GM20000 (cell line): ENCODE measurements at regions not wholly inside any gene's neighbourhood (a gene's known extent, or its start where the extent isn't known, plus 50 kb on each side); places are given as distances from the start of the nearest gene placed in this dataset.

Experiments
- DNase-seq: peaks from one replicate; pipeline ENCODE4 v3.0.0; 2012; ENCODE audit warnings: low spot score
- TF ChIP-seq, protein P1 (sequence below): IDR thresholded peaks from 2 replicates; pipeline ENCODE4 v1.5.1; 2012; ENCODE audit warnings: mild to moderate bottlenecking, control low read depth; ENCODE audit errors: extremely low read depth, missing control alignments

DNA sequence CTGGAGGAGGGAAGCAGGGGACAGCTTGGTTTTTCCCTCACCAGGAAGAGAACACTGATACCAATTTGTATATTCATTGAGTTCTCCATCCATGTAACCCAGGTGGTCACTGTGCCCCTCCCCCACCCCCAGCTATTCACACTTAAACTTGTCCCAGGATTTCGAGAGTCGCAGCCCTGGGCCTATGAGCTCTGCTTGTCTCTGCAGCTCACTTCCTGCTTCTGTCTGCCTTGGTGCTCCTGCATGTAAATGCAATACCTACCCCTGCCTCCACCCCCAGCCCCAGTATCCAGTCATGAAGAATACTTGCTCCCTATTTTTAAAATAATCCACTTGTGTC, 452.2 kb downstream of the BCL11B start:
- TF ChIP-seq, protein P1, sequence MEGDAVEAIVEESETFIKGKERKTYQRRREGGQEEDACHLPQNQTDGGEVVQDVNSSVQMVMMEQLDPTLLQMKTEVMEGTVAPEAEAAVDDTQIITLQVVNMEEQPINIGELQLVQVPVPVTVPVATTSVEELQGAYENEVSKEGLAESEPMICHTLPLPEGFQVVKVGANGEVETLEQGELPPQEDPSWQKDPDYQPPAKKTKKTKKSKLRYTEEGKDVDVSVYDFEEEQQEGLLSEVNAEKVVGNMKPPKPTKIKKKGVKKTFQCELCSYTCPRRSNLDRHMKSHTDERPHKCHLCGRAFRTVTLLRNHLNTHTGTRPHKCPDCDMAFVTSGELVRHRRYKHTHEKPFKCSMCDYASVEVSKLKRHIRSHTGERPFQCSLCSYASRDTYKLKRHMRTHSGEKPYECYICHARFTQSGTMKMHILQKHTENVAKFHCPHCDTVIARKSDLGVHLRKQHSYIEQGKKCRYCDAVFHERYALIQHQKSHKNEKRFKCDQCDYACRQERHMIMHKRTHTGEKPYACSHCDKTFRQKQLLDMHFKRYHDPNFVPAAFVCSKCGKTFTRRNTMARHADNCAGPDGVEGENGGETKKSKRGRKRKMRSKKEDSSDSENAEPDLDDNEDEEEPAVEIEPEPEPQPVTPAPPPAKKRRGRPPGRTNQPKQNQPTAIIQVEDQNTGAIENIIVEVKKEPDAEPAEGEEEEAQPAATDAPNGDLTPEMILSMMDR, result no peak
- DNase-seq, result no peak

DNA sequence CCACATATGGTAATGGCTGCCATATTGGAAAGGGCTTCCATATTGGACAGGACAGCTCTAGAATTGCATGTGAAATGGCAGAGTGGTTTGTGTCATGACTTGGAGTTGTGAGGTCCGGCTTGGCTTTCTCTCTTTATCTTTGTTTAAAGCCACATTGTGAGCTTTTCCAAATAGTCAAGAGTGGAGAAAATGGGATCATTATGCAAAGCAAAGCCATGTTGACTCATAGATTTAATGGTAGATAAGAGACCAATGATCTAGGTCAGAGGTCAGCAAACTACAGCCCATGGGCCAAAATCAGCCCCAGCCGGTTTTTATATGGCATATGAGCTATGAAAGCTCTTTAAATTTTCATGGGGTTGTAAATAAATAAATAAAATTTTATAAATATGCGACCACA, 449.1 kb downstream of the BCL11B start:
- DNase-seq, result no peak
- TF ChIP-seq, protein P1, result no peak

DNA sequence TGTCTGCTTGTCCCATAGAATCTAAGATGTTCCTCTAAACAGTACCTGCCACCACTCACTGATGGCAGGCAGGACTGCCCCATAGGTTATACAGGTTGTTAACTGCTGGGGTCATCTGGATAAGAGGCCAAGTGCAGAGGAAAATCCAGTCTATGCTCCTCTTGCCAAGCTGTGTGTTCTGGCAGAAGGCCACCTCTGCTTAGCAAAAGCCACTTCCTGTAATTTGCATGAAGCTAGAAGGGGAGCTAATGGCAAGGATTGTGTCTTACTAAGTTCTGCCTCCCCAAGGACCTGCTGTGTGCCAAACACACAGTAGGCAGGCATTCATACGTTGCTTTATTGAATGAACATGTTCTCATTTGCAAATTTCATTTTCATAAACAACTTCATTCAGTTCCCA, 445.4 kb downstream of the BCL11B start:
- TF ChIP-seq, protein P1, result no peak
- DNase-seq, result no peak

DNA sequence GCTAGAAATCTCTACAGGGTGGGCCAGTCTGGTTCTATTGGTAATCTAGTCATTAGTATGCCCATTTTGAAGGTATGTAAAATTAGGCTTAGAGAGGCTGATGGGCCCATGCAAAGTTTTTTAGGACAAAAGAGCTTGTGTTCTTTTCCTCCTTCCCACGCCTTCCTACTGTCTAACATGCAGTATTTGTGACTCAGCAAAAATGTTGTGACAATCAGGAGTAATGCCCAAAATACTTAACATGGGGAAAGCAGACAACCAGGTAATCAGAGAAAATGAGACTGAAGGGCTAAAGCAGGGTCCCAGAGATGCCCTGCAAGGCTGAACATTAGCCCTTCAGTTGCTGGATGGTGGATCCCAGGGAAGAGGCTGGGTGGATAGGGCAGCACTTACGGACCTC, 437.9 kb downstream of the BCL11B start:
- TF ChIP-seq, protein P1, result no peak

DNA sequence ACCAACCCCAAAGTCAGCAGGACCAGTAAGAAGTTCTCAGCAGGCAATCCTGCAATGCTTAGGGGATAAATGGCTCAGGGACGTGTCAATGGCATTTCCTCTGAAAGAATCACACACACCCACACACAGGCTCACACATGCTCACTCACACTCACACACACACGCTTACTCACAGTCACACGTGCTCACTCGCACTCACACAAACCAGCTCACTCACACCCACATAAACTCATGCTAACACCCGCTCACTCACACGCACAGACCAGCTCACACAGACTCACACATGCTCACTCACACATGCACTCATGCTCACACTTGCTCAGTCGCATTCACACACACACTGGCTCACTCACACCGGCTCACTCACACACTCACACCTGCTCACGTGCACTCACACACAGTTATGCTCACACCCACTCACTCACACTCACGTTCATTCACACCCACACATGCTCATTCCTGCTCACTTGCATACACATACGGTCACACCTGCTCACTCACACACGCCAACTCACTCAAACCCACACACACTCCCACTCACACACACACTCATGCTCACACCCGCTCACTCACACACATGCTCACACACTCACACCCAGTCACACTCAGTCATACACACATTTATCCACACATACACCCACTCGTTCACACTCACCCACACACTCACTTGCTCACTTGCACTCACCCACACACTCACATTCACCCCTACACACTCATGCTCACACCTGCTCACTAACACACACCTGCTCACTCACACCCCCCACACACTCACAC, 436.8 kb downstream of the BCL11B start:
- TF ChIP-seq, protein P1, result no peak
- no peak for DNase-seq

More for the DNA sequence above, 437.9 kb downstream of the BCL11B start:
- no peak for DNase-seq

DNA sequence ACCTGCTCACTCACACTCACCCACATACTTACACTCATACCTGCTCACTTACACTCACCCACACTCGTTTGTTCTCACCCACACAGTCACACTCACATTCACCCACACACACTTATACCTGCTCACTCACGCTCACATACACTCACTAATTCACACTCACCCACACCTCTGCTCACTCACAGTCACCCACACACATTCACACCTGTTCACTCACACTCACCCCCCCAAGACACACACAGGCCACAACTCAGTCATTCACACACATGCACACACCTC, 436.2 kb downstream of the BCL11B start:
- TF ChIP-seq, protein P1, result no peak
- no peak for DNase-seq

DNA sequence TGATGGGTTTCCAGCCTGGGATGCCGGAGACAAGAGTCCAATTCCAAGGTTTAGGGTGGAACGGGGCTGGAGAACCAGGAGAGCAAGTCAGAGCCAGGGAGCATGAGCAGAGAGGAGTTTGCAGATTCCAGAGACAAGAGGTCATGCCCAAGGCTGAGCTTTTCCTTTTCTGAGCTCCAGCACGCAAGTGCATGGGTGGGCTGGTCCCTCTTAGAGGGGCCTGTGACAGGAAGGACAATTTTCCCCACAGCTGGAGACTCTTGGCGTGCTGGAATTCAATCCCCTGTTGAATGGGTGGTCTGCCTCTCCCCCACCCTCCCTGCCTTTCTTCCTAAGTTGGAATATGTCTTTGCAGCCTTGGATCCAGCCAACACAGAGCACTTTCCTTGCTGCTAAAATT, 431.9 kb downstream of the BCL11B start:
- DNase-seq, result no peak
- TF ChIP-seq, protein P1, result no peak
